H1 (cell line): ENCODE measurements at regions not wholly inside any gene's neighbourhood (a gene's known extent, or its start where the extent isn't known, plus 50 kb on each side); places are given as distances from the start of the nearest gene placed in this dataset.

Experiments
- BRCA1 ChIP-seq: IDR thresholded peaks from 2 replicates; pipeline ENCODE4 v1.6.1; 2012; ENCODE audit warnings: low read depth, low read length, improper control_type of control experiment
- SRF ChIP-seq: IDR thresholded peaks from 2 replicates; pipeline ENCODE4 v1.6.1; 2011; ENCODE audit warnings: mild to moderate bottlenecking, low read depth, low read length, moderate library complexity
- TF ChIP-seq, protein P1 (sequence below): IDR thresholded peaks from 2 replicates; pipeline ENCODE4 v1.6.1; 2012; ENCODE audit warnings: inconsistent platforms
- TF ChIP-seq, protein P2 (sequence below), 3 experiments: IDR thresholded peaks; 1 replicate in 2 of 3; 2 replicates in 1 of 3; pipeline versions ENCODE4 v1.5.1 to v1.6.1; 2011; ENCODE audit warnings: low read length in 3 of 3, mild to moderate bottlenecking in 3 of 3, inconsistent platforms in 2 of 3, low read depth in 1 of 3, moderate library complexity in 1 of 3; ENCODE audit not compliant: insufficient read depth in 1 of 3; ENCODE audit errors: control extremely low read depth in 1 of 3

DNA sequence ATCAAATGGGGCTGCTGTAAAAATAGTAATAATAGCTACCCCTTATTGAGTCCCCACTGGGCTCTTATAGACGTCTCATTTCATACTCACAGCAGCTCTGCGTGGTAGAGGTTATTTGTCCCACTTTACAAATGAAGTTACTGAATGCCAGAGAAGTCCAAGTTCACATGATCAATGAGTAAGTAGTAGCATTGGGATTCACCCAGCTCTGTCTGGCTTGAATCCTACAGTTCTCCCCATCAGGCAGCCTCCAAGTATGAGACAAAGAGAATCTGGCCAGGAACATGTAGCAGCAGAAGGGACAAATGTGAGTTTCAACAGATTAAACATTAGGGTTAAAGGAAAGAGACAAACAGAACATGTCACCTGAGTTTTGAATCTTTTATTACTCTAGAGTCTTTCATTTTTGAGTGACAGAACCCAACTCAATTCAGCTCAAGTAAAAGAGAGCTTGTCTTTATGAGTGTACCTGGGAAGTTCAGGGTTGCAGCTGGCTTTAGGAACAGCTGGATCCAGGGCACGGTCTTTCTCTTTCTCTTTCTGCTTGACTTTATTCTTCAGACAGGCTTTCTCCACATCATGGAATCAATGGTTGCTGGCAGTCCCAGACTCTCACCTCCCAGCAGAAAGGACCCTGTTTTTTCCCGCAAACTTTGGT, 64.1 kb upstream of the JDP2 start:
- TF ChIP-seq BRCA1 (no peak), SRF (no peak)
- TF ChIP-seq, protein P1, sequence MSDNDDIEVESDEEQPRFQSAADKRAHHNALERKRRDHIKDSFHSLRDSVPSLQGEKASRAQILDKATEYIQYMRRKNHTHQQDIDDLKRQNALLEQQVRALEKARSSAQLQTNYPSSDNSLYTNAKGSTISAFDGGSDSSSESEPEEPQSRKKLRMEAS = no peak
- TF ChIP-seq, protein P2, sequence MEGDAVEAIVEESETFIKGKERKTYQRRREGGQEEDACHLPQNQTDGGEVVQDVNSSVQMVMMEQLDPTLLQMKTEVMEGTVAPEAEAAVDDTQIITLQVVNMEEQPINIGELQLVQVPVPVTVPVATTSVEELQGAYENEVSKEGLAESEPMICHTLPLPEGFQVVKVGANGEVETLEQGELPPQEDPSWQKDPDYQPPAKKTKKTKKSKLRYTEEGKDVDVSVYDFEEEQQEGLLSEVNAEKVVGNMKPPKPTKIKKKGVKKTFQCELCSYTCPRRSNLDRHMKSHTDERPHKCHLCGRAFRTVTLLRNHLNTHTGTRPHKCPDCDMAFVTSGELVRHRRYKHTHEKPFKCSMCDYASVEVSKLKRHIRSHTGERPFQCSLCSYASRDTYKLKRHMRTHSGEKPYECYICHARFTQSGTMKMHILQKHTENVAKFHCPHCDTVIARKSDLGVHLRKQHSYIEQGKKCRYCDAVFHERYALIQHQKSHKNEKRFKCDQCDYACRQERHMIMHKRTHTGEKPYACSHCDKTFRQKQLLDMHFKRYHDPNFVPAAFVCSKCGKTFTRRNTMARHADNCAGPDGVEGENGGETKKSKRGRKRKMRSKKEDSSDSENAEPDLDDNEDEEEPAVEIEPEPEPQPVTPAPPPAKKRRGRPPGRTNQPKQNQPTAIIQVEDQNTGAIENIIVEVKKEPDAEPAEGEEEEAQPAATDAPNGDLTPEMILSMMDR (IDR thresholded peaks at IDR 0.05; ENCODE audit: control extremely low read depth in 1 of 3, insufficient read depth in 1 of 3, low read depth in 1 of 3, low read length in 3 of 3) = no peak
